PC-9 (cell line): ENCODE measurements at regions not wholly inside any gene's neighbourhood (a gene's known extent, or its start where the extent isn't known, plus 50 kb on each side); places are given as distances from the start of the nearest gene placed in this dataset.

ENCODE experiments used
- EZH2 ChIP-seq: fragments of 200-600 bp; sonication (generic); IDR thresholded peaks from 2 replicates; pipeline ENCODE4 v1.8.0; 2017; ENCODE audit warnings: antibody characterized with exemption, low read depth
- TF ChIP-seq, protein P1 (sequence below): fragments of 200-600 bp; sonication (generic); conservative IDR thresholded peaks from 2 replicates; pipeline ENCODE4 v1.6.1; 2017; ENCODE audit warnings: mixed run types, antibody characterized with exemption, mild to moderate bottlenecking, moderate library complexity

DNA sequence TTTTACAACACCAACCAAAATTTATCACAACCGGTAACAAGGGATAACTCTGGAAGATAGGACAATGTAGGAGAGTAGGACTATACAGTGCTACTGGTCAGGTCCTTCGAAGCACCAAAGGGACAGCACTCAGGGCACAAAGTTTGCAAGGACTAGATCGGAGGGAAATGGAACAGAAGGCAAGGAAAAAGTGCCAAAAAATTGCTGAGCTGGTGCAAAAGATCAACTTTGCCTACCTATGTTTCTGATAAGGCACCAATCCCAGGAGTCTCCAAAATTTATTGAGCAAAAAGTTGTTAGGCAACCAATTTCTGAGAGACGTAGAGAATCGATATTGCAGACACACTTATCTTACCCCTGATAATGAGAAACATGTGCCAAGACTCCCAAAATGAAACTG, 160.0 kb upstream of the PLEKHA5 start:
- no peak for TF ChIP-seq EZH2
- TF ChIP-seq, protein P1, sequence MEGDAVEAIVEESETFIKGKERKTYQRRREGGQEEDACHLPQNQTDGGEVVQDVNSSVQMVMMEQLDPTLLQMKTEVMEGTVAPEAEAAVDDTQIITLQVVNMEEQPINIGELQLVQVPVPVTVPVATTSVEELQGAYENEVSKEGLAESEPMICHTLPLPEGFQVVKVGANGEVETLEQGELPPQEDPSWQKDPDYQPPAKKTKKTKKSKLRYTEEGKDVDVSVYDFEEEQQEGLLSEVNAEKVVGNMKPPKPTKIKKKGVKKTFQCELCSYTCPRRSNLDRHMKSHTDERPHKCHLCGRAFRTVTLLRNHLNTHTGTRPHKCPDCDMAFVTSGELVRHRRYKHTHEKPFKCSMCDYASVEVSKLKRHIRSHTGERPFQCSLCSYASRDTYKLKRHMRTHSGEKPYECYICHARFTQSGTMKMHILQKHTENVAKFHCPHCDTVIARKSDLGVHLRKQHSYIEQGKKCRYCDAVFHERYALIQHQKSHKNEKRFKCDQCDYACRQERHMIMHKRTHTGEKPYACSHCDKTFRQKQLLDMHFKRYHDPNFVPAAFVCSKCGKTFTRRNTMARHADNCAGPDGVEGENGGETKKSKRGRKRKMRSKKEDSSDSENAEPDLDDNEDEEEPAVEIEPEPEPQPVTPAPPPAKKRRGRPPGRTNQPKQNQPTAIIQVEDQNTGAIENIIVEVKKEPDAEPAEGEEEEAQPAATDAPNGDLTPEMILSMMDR, result no peak
